Large intestine (tissue), 3 donors: ENCODE measurements at regions not wholly inside any gene's neighbourhood (a gene's known extent, or its start where the extent isn't known, plus 50 kb on each side); places are given as distances from the start of the nearest gene placed in this dataset.
A peak's percentile ranks its signal among the peaks of the same experiment; 100 is the strongest.

Source experiments
- DNase-seq, 2 donors: peaks; one replicate each; pipeline versions ENCODE4 v3.0.0 to v3.0.0-alpha.2; 2013
- H3K27ac ChIP-seq: one replicate; pipeline ENCODE4 v1.5.1; 2013; ENCODE audit warnings: low read length
- H3K27me3 ChIP-seq: 2 replicates; pipeline ENCODE4 v1.6.1; 2013; ENCODE audit warnings: low read length; ENCODE audit not compliant: control insufficient read depth, insufficient read depth
- H3K36me3 ChIP-seq: 2 replicates; pipeline ENCODE4 v1.6.1; 2013; ENCODE audit warnings: low read length; ENCODE audit not compliant: control insufficient read depth, insufficient read depth
- H3K4me1 ChIP-seq: one replicate; pipeline ENCODE4 v1.6.1; 2013; ENCODE audit warnings: low read length; ENCODE audit not compliant: control insufficient read depth, insufficient read depth
- H3K4me3 ChIP-seq: one replicate; pipeline ENCODE4 v1.5.1; 2013; ENCODE audit warnings: low read length
- H3K9me3 ChIP-seq: one replicate; pipeline ENCODE4 v1.6.1; 2013; ENCODE audit warnings: mild to moderate bottlenecking, low read depth, low read length, moderate library complexity; ENCODE audit not compliant: control insufficient read depth
- WGBS: methylation state at CpG from one replicate; pipeline ENCODE4 v1.1.5; 2013; ENCODE audit warnings: low lambda C conversion rate; ENCODE audit not compliant: insufficient coverage; 5-methylcytosine and 5-hydroxymethylcytosine counted together

DNA sequence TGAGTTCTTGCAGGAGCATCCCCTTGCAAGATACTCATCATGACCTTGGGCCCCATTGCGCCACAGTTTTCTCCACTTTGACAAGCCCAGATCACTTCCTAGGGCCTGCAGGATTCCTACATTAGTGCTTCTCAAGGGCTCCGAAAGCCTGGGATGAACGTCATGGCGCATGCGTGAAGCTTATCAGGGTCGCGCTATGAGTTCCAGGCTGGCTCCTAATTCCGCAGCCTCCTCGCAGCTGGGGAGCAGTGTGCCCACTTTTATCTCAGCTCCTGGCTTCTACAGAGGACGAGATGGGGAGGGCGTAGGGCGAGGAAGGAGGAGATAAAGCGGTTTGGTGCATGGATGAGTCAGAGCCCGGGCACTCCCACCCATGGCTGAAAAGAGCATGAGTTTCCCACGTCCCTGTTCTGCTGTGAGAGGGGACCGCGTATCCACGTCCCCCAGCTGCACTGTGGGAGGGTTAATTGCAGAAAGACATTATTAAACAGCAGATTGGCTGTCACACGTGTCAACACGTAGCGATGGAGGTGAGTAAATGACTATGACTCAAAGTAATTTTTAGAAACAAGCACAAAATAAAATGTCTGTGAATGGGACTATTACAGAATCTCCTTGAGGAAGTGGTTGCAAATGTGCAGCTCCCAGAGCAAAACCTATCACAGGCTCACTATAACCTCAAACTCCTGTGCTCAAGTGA is 72.9 kb upstream of the DSP start:
- DNase-seq: peak; percentile 57 to 68
- H3K36me3 ChIP-seq: no peaks in the 10 kb centered on the region
- H3K9me3 ChIP-seq: no peaks in the 10 kb centered on the region
- H3K4me1 ChIP-seq: peaks cover 29% of the 10 kb centered on the region
- no peaks in the 10 kb centered on the region for H3K27me3 ChIP-seq
- H3K27ac ChIP-seq: peak overlapping the region; percentile 54
- no CpG with 5 or more reads among the region's 21 CpGs for WGBS
- peak overlapping the region; percentile 14 for H3K4me3 ChIP-seq

DNA sequence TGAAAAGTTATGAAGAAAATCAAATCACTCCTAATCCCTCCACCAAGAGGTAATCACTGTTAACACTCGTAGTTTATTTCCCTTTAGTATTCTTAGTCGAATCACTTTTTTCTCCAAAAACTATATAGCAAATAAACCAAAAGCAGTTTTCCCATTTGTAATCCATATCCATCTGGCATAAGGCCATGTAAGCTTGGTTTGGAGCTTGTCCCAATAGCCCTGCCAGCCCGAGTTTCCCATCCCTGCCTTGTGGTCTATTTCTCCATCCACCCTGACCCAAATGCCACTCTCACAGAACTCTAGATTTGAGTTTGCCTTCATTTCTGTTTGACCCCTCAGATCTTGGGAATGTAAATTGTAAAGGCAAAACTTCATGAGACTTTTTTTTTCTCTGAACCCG is 71.8 kb upstream of the DSP start:
- H3K9me3 ChIP-seq: no peaks in the 10 kb centered on the region
- H3K4me1 ChIP-seq: peaks cover 20% of the 10 kb centered on the region
- 100% methylated on average over 1 of the region's 4 CpGs for WGBS
- H3K27ac ChIP-seq: no peak overlapping the region
- H3K27me3 ChIP-seq: no peaks in the 10 kb centered on the region
- no peak overlapping the region for H3K4me3 ChIP-seq
- DNase-seq: no peak
- H3K36me3 ChIP-seq: no peaks in the 10 kb centered on the region

DNA sequence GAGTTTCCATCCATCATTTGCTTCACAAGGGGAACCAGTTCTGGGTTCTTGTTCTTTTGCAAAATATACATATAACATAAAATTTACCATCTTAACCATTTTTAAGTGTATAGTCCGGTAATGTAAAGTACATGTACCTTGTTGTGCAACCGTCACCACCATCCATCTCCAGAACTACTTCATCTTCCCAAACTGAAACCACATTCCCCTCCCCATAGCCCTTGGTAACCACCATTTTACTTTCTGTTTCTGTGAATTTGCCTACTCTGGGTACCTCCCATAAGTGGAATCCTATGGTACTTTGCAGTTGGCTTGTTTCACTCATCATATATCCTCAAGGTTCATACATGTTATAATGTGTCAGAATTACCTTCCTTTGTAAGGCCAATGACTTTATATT is 70.3 kb upstream of the DSP start:
- WGBS: no CpG with 5 or more reads among the region's 2 CpGs
- no peak overlapping the region for H3K27ac ChIP-seq
- H3K27me3 ChIP-seq: no peaks in the 10 kb centered on the region
- DNase-seq: no peak
- no peaks in the 10 kb centered on the region for H3K9me3 ChIP-seq
- H3K4me3 ChIP-seq: no peak overlapping the region
- H3K4me1 ChIP-seq: peaks cover 20% of the 10 kb centered on the region
- no peaks in the 10 kb centered on the region for H3K36me3 ChIP-seq

DNA sequence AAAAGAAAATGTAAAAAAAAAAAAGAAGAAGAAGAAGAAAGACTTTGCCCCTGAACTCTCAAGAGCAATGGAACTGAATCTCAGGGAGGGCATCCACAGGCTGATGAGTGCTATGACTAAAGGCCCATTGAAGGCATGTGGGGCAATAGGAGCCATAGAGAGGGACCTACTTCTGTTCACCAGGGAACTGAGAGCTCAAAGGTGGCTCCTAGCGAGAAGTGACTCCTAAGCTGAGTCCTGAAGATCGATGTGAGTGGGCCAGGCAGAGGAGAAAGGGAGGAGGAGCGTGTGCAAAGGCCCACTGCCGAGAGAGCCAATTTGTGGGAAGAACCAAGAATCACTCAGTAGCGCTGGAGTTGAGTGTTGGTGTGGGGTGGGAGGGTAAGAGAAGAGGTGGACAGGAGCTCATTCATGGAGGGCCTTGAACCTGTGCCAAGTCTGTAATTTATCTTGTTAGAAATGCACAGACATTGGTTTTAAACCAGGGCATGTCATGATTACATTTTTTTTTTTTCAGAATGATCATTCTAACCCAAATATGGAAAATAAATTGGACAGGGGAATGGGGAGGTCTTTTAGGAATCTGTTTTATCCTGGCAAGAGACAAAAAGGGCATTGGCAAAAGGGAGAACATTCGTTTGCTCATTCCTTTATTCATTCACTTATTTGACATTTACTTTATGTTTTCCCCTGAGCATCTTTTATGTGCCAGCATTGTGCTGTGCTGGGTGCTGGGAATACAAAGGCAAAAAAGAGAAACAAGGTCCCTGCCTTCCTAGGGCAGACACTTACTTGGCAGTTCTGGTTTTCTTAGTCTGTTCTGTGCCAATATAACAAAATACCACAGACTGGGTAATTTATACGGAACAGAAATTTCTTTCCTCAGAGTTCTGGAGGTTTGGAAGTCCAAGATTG is 67.4 kb upstream of the DSP start:
- no peaks in the 10 kb centered on the region for H3K27me3 ChIP-seq
- peaks cover 5% of the 10 kb centered on the region for H3K4me1 ChIP-seq
- peak in 1 of 2 donors; percentile 15 for DNase-seq
- H3K36me3 ChIP-seq: no peaks in the 10 kb centered on the region
- H3K27ac ChIP-seq: no peak overlapping the region
- H3K9me3 ChIP-seq: no peaks in the 10 kb centered on the region
- WGBS: 94% methylated on average over 3 of the region's 7 CpGs
- H3K4me3 ChIP-seq: no peak overlapping the region

DNA sequence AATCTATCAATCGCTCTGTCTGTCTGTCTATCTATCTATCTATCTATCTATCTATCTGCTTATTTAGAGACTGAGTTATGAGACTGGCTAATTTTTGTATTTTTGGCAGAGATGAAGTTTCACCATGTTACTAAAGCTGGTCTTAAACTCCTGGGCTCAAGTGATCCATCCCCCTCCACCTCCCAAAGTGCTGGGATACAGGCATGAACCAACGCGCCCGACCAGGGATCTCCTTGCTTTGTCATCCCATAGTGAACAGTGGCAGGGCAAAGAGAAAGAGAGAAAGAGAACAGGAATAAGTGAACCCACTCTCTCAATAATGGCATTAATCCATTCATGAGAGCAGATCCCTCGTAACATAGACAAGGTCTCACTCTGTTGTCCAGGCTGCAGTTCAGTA is 66.4 kb upstream of the DSP start:
- Histone ChIP-seq H3K4me1 (peaks cover 5% of the 10 kb centered on the region), H3K36me3 (no peaks in the 10 kb centered on the region), H3K9me3 (no peaks in the 10 kb centered on the region), H3K4me3 (no peak overlapping the region), H3K27ac (no peak overlapping the region), H3K27me3 (no peaks in the 10 kb centered on the region)
- WGBS: no CpG with 5 or more reads among the region's 5 CpGs
- no peak for DNase-seq

DNA sequence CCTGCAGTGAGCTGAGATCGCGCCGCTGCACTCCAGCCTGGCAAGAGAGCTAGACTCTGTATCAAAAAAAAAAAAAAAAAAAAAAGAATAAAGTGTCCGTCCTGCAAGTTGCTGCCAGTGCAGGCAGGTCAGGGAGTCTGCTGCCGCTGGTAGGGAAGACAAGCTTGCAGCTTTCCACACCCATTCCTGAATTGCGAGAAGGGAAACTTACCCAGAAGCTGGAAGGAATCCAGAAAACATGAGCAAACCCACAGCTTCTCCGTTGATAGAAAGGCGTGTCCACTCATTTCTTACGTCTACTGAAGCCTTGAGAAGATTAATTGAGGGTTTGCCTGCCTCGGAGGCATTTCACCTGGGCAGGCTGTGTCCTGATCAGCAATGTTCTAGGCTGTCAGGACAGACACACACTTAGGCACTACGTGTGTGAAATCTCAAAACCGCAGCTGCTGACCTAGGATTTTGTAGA is 61.6 kb upstream of the DSP start:
- no peak overlapping the region for H3K27ac ChIP-seq
- H3K27me3 ChIP-seq: no peaks in the 10 kb centered on the region
- H3K9me3 ChIP-seq: no peaks in the 10 kb centered on the region
- no peak overlapping the region for H3K4me3 ChIP-seq
- H3K36me3 ChIP-seq: no peaks in the 10 kb centered on the region
- H3K4me1 ChIP-seq: no peaks in the 10 kb centered on the region
- WGBS: no CpG with 5 or more reads among the region's 12 CpGs
- peak in 1 of 2 donors; percentile 59 for DNase-seq

DNA sequence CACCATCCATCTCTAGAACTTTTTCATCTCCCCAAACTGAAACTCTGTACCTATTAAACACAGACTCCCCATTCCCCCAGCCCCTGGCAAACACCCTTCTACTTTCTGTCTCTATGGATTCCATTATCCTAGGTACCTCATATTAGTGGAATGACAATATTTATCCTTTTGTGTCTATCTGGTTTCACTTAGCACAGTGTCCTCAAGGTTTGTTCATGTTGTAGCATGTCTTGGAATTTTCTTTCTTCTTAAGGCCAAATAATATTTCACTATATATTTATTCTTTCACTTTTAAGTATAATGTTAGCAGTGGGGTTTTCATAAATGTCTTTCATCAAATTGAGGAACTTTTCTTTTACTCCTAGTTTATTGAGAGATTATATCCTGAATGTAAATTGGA is 56.8 kb upstream of the DSP start:
- H3K4me3 ChIP-seq: no peak overlapping the region
- no peak for DNase-seq
- H3K27ac ChIP-seq: no peak overlapping the region

DNA sequence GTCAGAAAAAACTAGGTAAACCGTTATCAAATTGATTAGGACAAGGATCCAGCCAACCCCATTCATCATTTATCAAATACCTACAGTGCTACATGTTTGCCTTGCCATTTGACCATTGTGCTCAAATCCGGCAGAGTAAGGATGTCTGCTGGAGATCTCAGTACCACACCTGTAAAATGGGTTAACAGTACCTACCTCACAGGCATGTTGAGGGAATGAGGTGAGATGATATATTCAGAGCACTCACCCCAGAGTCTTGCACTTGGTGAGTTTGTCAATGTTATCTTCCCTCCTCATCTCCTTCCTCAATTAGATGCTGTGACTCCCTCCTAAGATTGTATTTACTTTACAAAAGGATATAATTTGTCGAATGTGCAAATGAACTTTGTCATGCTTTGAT is 54.5 kb upstream of the DSP start:
- no peaks in the 10 kb centered on the region for H3K4me1 ChIP-seq
- WGBS: no CpG with 5 or more reads among the region's 3 CpGs
- H3K27ac ChIP-seq: no peak overlapping the region
- no peaks in the 10 kb centered on the region for H3K36me3 ChIP-seq
- no peaks in the 10 kb centered on the region for H3K9me3 ChIP-seq
- H3K27me3 ChIP-seq: no peaks in the 10 kb centered on the region
- no peak overlapping the region for H3K4me3 ChIP-seq
- no peak for DNase-seq

More for the DNA sequence above, 56.8 kb upstream of the DSP start:
- Histone ChIP-seq H3K36me3 (no peaks in the 10 kb centered on the region), H3K27me3 (no peaks in the 10 kb centered on the region), H3K4me1 (no peaks in the 10 kb centered on the region), H3K9me3 (no peaks in the 10 kb centered on the region)

DNA sequence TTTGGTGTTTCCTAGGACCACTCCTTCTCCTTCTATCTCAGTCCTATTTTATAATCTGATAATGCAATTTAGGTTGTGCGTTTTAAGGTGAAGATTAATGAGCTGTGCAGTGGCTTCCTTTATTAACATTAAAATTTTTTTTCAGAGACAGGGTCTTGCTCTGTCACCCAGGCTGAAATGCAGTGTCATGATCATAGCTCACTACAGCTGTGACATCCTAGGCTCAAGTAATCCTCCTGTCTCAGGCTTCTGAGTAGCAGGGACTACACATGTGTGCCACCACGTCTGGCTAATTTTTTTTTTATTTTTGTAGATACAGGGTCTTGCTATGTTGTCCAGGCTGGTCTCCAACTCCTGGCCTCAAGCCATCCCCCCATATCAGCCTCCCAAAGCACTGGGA is 53.0 kb upstream of the DSP start:
- Histone ChIP-seq H3K27me3 (no peaks in the 10 kb centered on the region), H3K4me3 (no peak overlapping the region), H3K27ac (no peak overlapping the region), H3K36me3 (no peaks in the 10 kb centered on the region), H3K4me1 (no peaks in the 10 kb centered on the region), H3K9me3 (no peaks in the 10 kb centered on the region)
- 100% methylated on average over 1 of the region's 2 CpGs for WGBS
- no peak for DNase-seq

DNA sequence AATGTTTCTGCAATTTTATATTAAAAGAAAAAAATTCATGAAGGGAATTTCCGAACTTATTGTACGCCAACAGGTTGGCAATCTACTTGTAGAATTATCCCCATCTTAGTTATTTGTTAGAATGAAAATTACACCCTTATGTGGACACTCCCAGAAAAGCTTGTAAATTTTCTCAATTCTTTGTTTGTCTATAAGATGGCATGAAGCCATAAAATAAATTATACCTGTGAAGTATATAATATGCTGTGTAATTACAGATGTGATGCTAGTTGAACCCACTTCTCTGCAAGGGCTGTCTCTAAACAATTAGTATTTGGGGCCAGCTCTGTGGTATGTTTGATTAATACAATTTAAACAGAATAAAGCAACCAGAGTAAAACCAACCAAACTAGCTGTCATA is 52.1 kb upstream of the DSP start:
- H3K27ac ChIP-seq: no peak overlapping the region

More for the DNA sequence above, 52.1 kb upstream of the DSP start:
- H3K27me3 ChIP-seq: no peaks in the 10 kb centered on the region
- no peak for DNase-seq
- H3K4me1 ChIP-seq: no peaks in the 10 kb centered on the region
- 93% methylated on average over 2 of the region's 2 CpGs for WGBS
- H3K9me3 ChIP-seq: no peaks in the 10 kb centered on the region
- H3K4me3 ChIP-seq: no peak overlapping the region
- H3K36me3 ChIP-seq: no peaks in the 10 kb centered on the region
